OCI-LY7 (cell line): ENCODE measurements at regions not wholly inside any gene's neighbourhood (a gene's known extent, or its start where the extent isn't known, plus 50 kb on each side); places are given as distances from the start of the nearest gene placed in this dataset.

Experiments used
- BruUV-seq: library from RNA; stranded (reverse); fragments of 400-500 nt; replicated peaks from 2 replicates; lab custom pipeline; 2021; lab: Mats Ljungman, UMichigan
- CTCF ChIA-PET: fragments of 300-600 bp; sonication (Branson Sonifier 250); formaldehyde crosslinking; loops from one replicate; lab custom pipeline; 2022; ENCODE audit warnings: antibody characterized with exemption; ENCODE audit not compliant: unreplicated experiment; lab: Charles Lee
- POLR2A ChIA-PET: fragments of 300-600 bp; sonication (Branson Sonifier 250); formaldehyde crosslinking; loops from one replicate; lab custom pipeline; 2022; ENCODE audit warnings: antibody characterized with exemption; lab: Charles Lee
- DNase-seq: peaks from one replicate; pipeline ENCODE4 v3.0.0-alpha.2; 2015; ENCODE audit warnings: low spot score
- H2AFZ ChIP-seq: fragments of 200-600 bp; sonication (generic), shearing (Covaris generic); 2 replicates; pipeline ENCODE4 v1.6.1; 2014; ENCODE audit warnings: mild to moderate bottlenecking, antibody characterized with exemption, low read length, moderate library complexity
- H3K27ac ChIP-seq: fragments of 200-600 bp; sonication (generic); 2 replicates; pipeline ENCODE4 v1.5.1; 2014; ENCODE audit warnings: mixed run types, low read depth, mild to moderate bottlenecking, moderate library complexity, low read length, inconsistent platforms; ENCODE audit not compliant: poor library complexity, severe bottlenecking
- H3K36me3 ChIP-seq: fragments of 200-600 bp; sonication (generic); 2 replicates; pipeline ENCODE4 v1.6.1; 2014; ENCODE audit warnings: mild to moderate bottlenecking, antibody characterized with exemption, low read length, moderate library complexity, mixed read lengths; ENCODE audit not compliant: insufficient read depth
- H3K4me1 ChIP-seq: fragments of 200-600 bp; sonication (generic); 2 replicates; pipeline ENCODE4 v1.5.1; 2014; ENCODE audit warnings: mild to moderate bottlenecking, low read length; ENCODE audit not compliant: insufficient read depth, poor library complexity, severe bottlenecking
- H3K4me2 ChIP-seq: fragments of 200-600 bp; sonication (generic); 2 replicates; pipeline ENCODE4 v1.6.1; 2014; ENCODE audit warnings: mild to moderate bottlenecking, low read length
- H3K4me3 ChIP-seq: fragments of 200-600 bp; sonication (generic); 2 replicates; pipeline ENCODE4 v1.5.1; 2014; ENCODE audit warnings: mild to moderate bottlenecking, low read depth, low read length; ENCODE audit not compliant: poor library complexity, severe bottlenecking
- H3K79me2 ChIP-seq: fragments of 200-600 bp; sonication (generic); 2 replicates; pipeline ENCODE4 v1.6.1; 2016; ENCODE audit warnings: low read depth, mild to moderate bottlenecking, low read length, moderate library complexity, mixed read lengths; ENCODE audit not compliant: insufficient read depth
- H3K9me2 ChIP-seq: fragments of 200-600 bp; sonication (generic); 2 replicates; pipeline ENCODE4 v1.6.1; 2016; ENCODE audit warnings: mild to moderate bottlenecking, low read length, mixed read lengths; ENCODE audit not compliant: insufficient read depth
- H3K9me3 ChIP-seq: fragments of 200-600 bp; sonication (generic); 2 replicates; pipeline ENCODE4 v1.6.1; 2014; ENCODE audit warnings: mild to moderate bottlenecking, mixed run types, low read length, mixed read lengths
- H4K20me1 ChIP-seq: fragments of 200-600 bp; sonication (generic); 2 replicates; pipeline ENCODE4 v1.6.1; 2014; ENCODE audit warnings: mild to moderate bottlenecking, antibody characterized with exemption, low read length, moderate library complexity, mixed read lengths; ENCODE audit not compliant: insufficient read depth
- EZH2phosphoT487 ChIP-seq: fragments of 200-600 bp; sonication (generic); IDR thresholded peaks from 2 replicates; pipeline ENCODE4 v1.6.1; 2018; ENCODE audit warnings: low read depth, borderline replicate concordance, mild to moderate bottlenecking, mixed run types, antibody characterized with exemption, low read length, moderate library complexity, mixed read lengths
- intact Hi-C: fragments of 100-400 bp; cut with micrococcal nuclease; formaldehyde crosslinking; loops from one replicate; pipeline ENCODE4 v1.10.0; 2022; ENCODE audit not compliant: unreplicated experiment
- TF ChIP-seq, protein P1 (sequence below): fragments of 200-600 bp; sonication (generic); conservative IDR thresholded peaks from 2 replicates; pipeline ENCODE4 v1.5.1; 2014; ENCODE audit warnings: mild to moderate bottlenecking, antibody characterized with exemption, low read length, moderate library complexity, mixed read lengths

DNA sequence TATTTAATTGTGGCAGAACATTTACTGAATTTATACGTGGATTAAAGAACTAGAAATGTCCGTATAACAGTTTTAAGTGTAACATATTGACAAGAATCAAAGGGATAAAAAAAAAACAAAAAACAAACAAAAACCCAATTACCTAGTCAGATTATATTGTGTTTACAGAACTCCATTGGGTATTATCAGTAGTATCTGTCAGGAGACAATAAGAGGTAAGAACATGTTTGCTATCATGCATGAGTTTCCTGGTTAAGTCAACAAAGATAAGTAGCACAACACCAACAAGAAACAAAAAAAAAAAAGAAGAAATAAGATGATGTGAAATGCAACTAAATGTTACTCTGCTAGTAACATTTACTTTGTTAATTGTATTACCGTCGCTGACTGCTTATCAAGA, 570.6 kb downstream of the ZBBX start:
- no peak overlapping the region for H2AFZ ChIP-seq
- no peak overlapping the region for H3K4me3 ChIP-seq
- ChIA-PET CTCF (no interaction called here), POLR2A (no interaction called here)
- no peaks in the 10 kb centered on the region for H3K36me3 ChIP-seq
- H3K79me2 ChIP-seq = no peaks in the 10 kb centered on the region
- H3K9me3 ChIP-seq = no peaks in the 10 kb centered on the region
- H3K4me1 ChIP-seq = no peaks in the 10 kb centered on the region
- no peak for DNase-seq
- BruUV-seq = no TSS peak
- no peaks in the 10 kb centered on the region for H3K9me2 ChIP-seq
- H3K27ac ChIP-seq = no peak overlapping the region
- TF ChIP-seq EZH2phosphoT487 = no peak
- TF ChIP-seq, protein P1, sequence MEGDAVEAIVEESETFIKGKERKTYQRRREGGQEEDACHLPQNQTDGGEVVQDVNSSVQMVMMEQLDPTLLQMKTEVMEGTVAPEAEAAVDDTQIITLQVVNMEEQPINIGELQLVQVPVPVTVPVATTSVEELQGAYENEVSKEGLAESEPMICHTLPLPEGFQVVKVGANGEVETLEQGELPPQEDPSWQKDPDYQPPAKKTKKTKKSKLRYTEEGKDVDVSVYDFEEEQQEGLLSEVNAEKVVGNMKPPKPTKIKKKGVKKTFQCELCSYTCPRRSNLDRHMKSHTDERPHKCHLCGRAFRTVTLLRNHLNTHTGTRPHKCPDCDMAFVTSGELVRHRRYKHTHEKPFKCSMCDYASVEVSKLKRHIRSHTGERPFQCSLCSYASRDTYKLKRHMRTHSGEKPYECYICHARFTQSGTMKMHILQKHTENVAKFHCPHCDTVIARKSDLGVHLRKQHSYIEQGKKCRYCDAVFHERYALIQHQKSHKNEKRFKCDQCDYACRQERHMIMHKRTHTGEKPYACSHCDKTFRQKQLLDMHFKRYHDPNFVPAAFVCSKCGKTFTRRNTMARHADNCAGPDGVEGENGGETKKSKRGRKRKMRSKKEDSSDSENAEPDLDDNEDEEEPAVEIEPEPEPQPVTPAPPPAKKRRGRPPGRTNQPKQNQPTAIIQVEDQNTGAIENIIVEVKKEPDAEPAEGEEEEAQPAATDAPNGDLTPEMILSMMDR = no peak
- H3K4me2 ChIP-seq = no peak overlapping the region
- intact Hi-C loops = no loop called here
- no peaks in the 10 kb centered on the region for H4K20me1 ChIP-seq

DNA sequence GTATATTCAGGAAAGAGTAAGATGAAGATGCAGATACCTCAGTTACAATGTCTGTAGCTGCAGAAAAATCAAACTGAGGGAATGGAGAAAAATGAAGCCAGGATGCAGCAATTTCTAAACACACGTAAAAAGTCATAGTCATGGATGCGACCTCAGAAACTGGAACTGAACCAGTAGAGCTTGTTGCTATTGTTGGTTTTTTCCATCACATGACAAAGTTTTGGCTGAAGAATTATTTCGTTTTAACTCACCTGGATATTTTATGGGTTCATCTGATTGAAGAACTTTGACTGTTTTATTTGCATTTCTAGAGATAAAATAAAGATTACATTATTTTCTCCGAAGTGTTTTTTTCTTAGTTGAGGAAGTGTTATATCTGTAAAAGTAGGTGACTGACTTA, 591.2 kb downstream of the ZBBX start:
- TF ChIP-seq, protein P1 = no peak
- TF ChIP-seq EZH2phosphoT487 = no peak
- ChIA-PET POLR2A (interaction anchor here (0.6 kb wide), 3 partner anchors 24 to 916 kb away, joined by 3 to 4 read pairs (median 4); no protein-coding TSS in a partner anchor), CTCF (no interaction called here)
- Histone ChIP-seq H3K27ac (no peak overlapping the region), H3K79me2 (no peaks in the 10 kb centered on the region), H3K4me2 (no peak overlapping the region), H3K9me2 (no peaks in the 10 kb centered on the region), H3K4me1 (no peaks in the 10 kb centered on the region), H3K9me3 (no peaks in the 10 kb centered on the region), H2AFZ (no peak overlapping the region), H3K4me3 (no peak overlapping the region), H3K36me3 (no peaks in the 10 kb centered on the region), H4K20me1 (no peaks in the 10 kb centered on the region)
- DNase-seq = no peak
- BruUV-seq = no TSS peak
- intact Hi-C loops = no loop called here

DNA sequence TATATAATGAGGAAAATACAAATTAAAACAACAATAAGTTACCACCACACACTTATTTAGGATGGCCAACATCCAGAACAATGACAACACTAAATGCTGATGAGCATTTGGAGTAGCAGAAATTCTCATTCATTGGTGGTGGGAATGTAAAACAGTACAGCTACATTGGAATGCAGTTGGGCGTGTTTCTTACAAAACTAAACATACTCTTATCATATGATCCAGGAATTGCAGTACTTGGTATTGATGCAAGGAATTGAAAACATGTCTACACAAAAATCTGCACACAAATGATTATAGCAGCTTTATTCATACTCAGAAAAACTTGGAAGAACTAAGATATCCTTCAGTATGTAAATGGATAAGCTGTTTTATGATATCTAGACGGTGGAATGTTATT, 594.2 kb downstream of the ZBBX start:
- H3K4me3 ChIP-seq = no peak overlapping the region
- no peaks in the 10 kb centered on the region for H3K79me2 ChIP-seq
- CTCF ChIA-PET = no interaction called here
- H2AFZ ChIP-seq = no peak overlapping the region
- intact Hi-C loops = no loop called here
- no peak for DNase-seq
- no peaks in the 10 kb centered on the region for H3K36me3 ChIP-seq
- no peaks in the 10 kb centered on the region for H3K9me2 ChIP-seq
- no peaks in the 10 kb centered on the region for H3K4me1 ChIP-seq
- H3K4me2 ChIP-seq = no peak overlapping the region
- H3K9me3 ChIP-seq = no peaks in the 10 kb centered on the region
- TF ChIP-seq, protein P1 = no peak
- TF ChIP-seq EZH2phosphoT487 = no peak
- BruUV-seq = no TSS peak
- no peak overlapping the region for H3K27ac ChIP-seq
- POLR2A ChIA-PET = no interaction called here
- H4K20me1 ChIP-seq = no peaks in the 10 kb centered on the region
